Activated naive CD8-positive, alpha-beta T cell treated with anti-CD3 and anti-CD28 coated beads, Interleukin-2, amount 50 U/mL, for 24 hours (primary cell): ENCODE measurements at regions not wholly inside any gene's neighbourhood (a gene's known extent, or its start where the extent isn't known, plus 50 kb on each side); places are given as distances from the start of the nearest gene placed in this dataset.

Experiments used
- ATAC-seq: fragments of 150-1000 bp; cut with Tn5 transposase; one replicate; pipeline ENCODE4 v1.10.0; 2021
- DNase-seq: peaks from one replicate; pipeline ENCODE4 v3.0.0; 2021
- H3K27ac Mint-ChIP-seq: one replicate; pipeline ENCODE4 v1.8.0; 2021; ENCODE audit warnings: mild to moderate bottlenecking, mixed read lengths
- H3K27me3 Mint-ChIP-seq: one replicate; pipeline ENCODE4 v1.8.0; 2021; ENCODE audit warnings: mixed read lengths
- H3K36me3 Mint-ChIP-seq: one replicate; pipeline ENCODE4 v1.8.0; 2021; ENCODE audit warnings: low read depth, mixed read lengths
- H3K4me1 Mint-ChIP-seq: one replicate; pipeline ENCODE4 v1.8.0; 2021; ENCODE audit warnings: mixed read lengths
- H3K4me3 Mint-ChIP-seq: one replicate; pipeline ENCODE4 v1.8.0; 2021; ENCODE audit warnings: mild to moderate bottlenecking, moderate library complexity, mixed read lengths
- H3K9me3 Mint-ChIP-seq: one replicate; pipeline ENCODE4 v1.8.0; 2021; ENCODE audit warnings: mixed read lengths

GRCh38 chr13:78015782-78016181, 97.2 kb upstream of the EDNRB start:
- DNase-seq (no peak), ATAC-seq (no peak)
- no peak overlapping the region for H3K27ac Mint-ChIP-seq
- peaks cover 2% of the 10 kb centered on the region for H3K27me3 Mint-ChIP-seq
- H3K4me1 Mint-ChIP-seq = no peaks in the 10 kb centered on the region
- H3K4me3 Mint-ChIP-seq = no peak overlapping the region
- no peaks in the 10 kb centered on the region for H3K36me3 Mint-ChIP-seq
- no peaks in the 10 kb centered on the region for H3K9me3 Mint-ChIP-seq

- ATAC-seq (no peak), DNase-seq (no peak)
- Mint-ChIP-seq H3K27me3 (no peaks in the 10 kb centered on the region), H3K36me3 (no peaks in the 10 kb centered on the region), H3K27ac (no peak overlapping the region), H3K9me3 (no peaks in the 10 kb centered on the region), H3K4me1 (no peaks in the 10 kb centered on the region), H3K4me3 (no peak overlapping the region)
Measured at GRCh38 chr13:78012046-78012445, 93.4 kb upstream of the EDNRB start.

- Mint-ChIP-seq H3K27me3 (no peaks in the 10 kb centered on the region), H3K27ac (no peak overlapping the region), H3K4me3 (no peak overlapping the region), H3K36me3 (no peaks in the 10 kb centered on the region), H3K9me3 (no peaks in the 10 kb centered on the region), H3K4me1 (no peaks in the 10 kb centered on the region)
- no peak for DNase-seq
- ATAC-seq = no peak
Measured at GRCh38 chr13:78004821-78005220, 86.2 kb upstream of the EDNRB start.

GRCh38 chr13:77999746-78000145, 81.1 kb upstream of the EDNRB start:
- Mint-ChIP-seq H3K27ac (no peak overlapping the region), H3K4me1 (no peaks in the 10 kb centered on the region), H3K9me3 (no peaks in the 10 kb centered on the region), H3K36me3 (no peaks in the 10 kb centered on the region), H3K4me3 (no peak overlapping the region), H3K27me3 (no peaks in the 10 kb centered on the region)
- DNase-seq (no peak), ATAC-seq (no peak)

GRCh38 chr13:77994166-77994565, 75.5 kb upstream of the EDNRB start:
- Mint-ChIP-seq H3K36me3 (no peaks in the 10 kb centered on the region), H3K4me1 (no peaks in the 10 kb centered on the region), H3K9me3 (no peaks in the 10 kb centered on the region), H3K27ac (no peak overlapping the region), H3K27me3 (no peaks in the 10 kb centered on the region), H3K4me3 (no peak overlapping the region)
- DNase-seq = no peak
- ATAC-seq = no peak

GRCh38 chr13:77991003-77991402, 72.4 kb upstream of the EDNRB start:
- no peaks in the 10 kb centered on the region for H3K36me3 Mint-ChIP-seq
- DNase-seq (no peak), ATAC-seq (no peak)
- H3K27me3 Mint-ChIP-seq = no peaks in the 10 kb centered on the region
- no peak overlapping the region for H3K27ac Mint-ChIP-seq
- no peaks in the 10 kb centered on the region for H3K4me1 Mint-ChIP-seq
- H3K4me3 Mint-ChIP-seq = no peak overlapping the region
- no peaks in the 10 kb centered on the region for H3K9me3 Mint-ChIP-seq

GRCh38 chr13:77989281-77989680, 70.7 kb upstream of the EDNRB start:
- Mint-ChIP-seq H3K36me3 (no peaks in the 10 kb centered on the region), H3K4me3 (no peak overlapping the region)

GRCh38 chr13:77988355-77988754, 69.7 kb upstream of the EDNRB start:
- Mint-ChIP-seq H3K4me1 (no peaks in the 10 kb centered on the region), H3K9me3 (no peaks in the 10 kb centered on the region), H3K4me3 (no peak overlapping the region), H3K27ac (no peak overlapping the region), H3K36me3 (no peaks in the 10 kb centered on the region), H3K27me3 (no peaks in the 10 kb centered on the region)
- no peak for ATAC-seq
- no peak for DNase-seq

More at GRCh38 chr13:77989281-77989680, 70.7 kb upstream of the EDNRB start:
- H3K27me3 Mint-ChIP-seq = no peaks in the 10 kb centered on the region
- no peaks in the 10 kb centered on the region for H3K9me3 Mint-ChIP-seq
- H3K27ac Mint-ChIP-seq = no peak overlapping the region
- H3K4me1 Mint-ChIP-seq = no peaks in the 10 kb centered on the region
- ATAC-seq (no peak), DNase-seq (no peak)

GRCh38 chr13:77986713-77987112, 68.1 kb upstream of the EDNRB start:
- no peak for ATAC-seq
- DNase-seq = no peak
- Mint-ChIP-seq H3K4me3 (no peak overlapping the region), H3K27me3 (no peaks in the 10 kb centered on the region), H3K27ac (no peak overlapping the region), H3K9me3 (no peaks in the 10 kb centered on the region), H3K4me1 (no peaks in the 10 kb centered on the region), H3K36me3 (no peaks in the 10 kb centered on the region)

- no peaks in the 10 kb centered on the region for H3K9me3 Mint-ChIP-seq
- no peak overlapping the region for H3K27ac Mint-ChIP-seq
- ATAC-seq = no peak
- H3K27me3 Mint-ChIP-seq = no peaks in the 10 kb centered on the region
- H3K36me3 Mint-ChIP-seq = no peaks in the 10 kb centered on the region
- H3K4me1 Mint-ChIP-seq = no peaks in the 10 kb centered on the region
- no peak overlapping the region for H3K4me3 Mint-ChIP-seq
- no peak for DNase-seq
Measured at GRCh38 chr13:77985866-77986636, 67.4 kb upstream of the EDNRB start.

- H3K4me3 Mint-ChIP-seq = no peak overlapping the region
- no peaks in the 10 kb centered on the region for H3K36me3 Mint-ChIP-seq
- no peak for DNase-seq
- H3K9me3 Mint-ChIP-seq = no peaks in the 10 kb centered on the region
- no peak overlapping the region for H3K27ac Mint-ChIP-seq
- H3K4me1 Mint-ChIP-seq = no peaks in the 10 kb centered on the region
- no peak for ATAC-seq
- H3K27me3 Mint-ChIP-seq = no peaks in the 10 kb centered on the region
Measured at GRCh38 chr13:77981281-77981881, 62.8 kb upstream of the EDNRB start.

- Mint-ChIP-seq H3K4me1 (no peaks in the 10 kb centered on the region), H3K36me3 (no peaks in the 10 kb centered on the region), H3K27ac (no peak overlapping the region), H3K9me3 (no peaks in the 10 kb centered on the region), H3K4me3 (no peak overlapping the region), H3K27me3 (no peaks in the 10 kb centered on the region)
- ATAC-seq = no peak
- no peak for DNase-seq
Measured at GRCh38 chr13:77980592-77980991, 62.0 kb upstream of the EDNRB start.

- Mint-ChIP-seq H3K27ac (no peak overlapping the region), H3K27me3 (no peaks in the 10 kb centered on the region), H3K4me3 (no peak overlapping the region), H3K9me3 (peaks cover 2% of the 10 kb centered on the region), H3K4me1 (no peaks in the 10 kb centered on the region), H3K36me3 (no peaks in the 10 kb centered on the region)
- no peak for ATAC-seq
- no peak for DNase-seq
Measured at GRCh38 chr13:77979721-77980385, 61.2 kb upstream of the EDNRB start.

- H3K36me3 Mint-ChIP-seq = no peaks in the 10 kb centered on the region
- no peak for ATAC-seq
Measured at GRCh38 chr13:77975358-77976042, 56.9 kb upstream of the EDNRB start.

GRCh38 chr13:77969299-77969698, 50.7 kb upstream of the EDNRB start:
- no peaks in the 10 kb centered on the region for H3K9me3 Mint-ChIP-seq
- no peaks in the 10 kb centered on the region for H3K36me3 Mint-ChIP-seq
- no peaks in the 10 kb centered on the region for H3K27me3 Mint-ChIP-seq

More at GRCh38 chr13:77975358-77976042, 56.9 kb upstream of the EDNRB start:
- H3K4me1 Mint-ChIP-seq = no peaks in the 10 kb centered on the region
- H3K27me3 Mint-ChIP-seq = no peaks in the 10 kb centered on the region
- H3K27ac Mint-ChIP-seq = no peak overlapping the region
- H3K9me3 Mint-ChIP-seq = peaks cover 4% of the 10 kb centered on the region
- H3K4me3 Mint-ChIP-seq = no peak overlapping the region
- DNase-seq = no peak

More at GRCh38 chr13:77969299-77969698, 50.7 kb upstream of the EDNRB start:
- H3K27ac Mint-ChIP-seq = no peak overlapping the region
- DNase-seq = no peak
- no peak overlapping the region for H3K4me3 Mint-ChIP-seq
- H3K4me1 Mint-ChIP-seq = no peaks in the 10 kb centered on the region
- no peak for ATAC-seq
